Astrocyte (in vitro differentiated cells and primary cell): ENCODE measurements at regions not wholly inside any gene's neighbourhood (a gene's known extent, or its start where the extent isn't known, plus 50 kb on each side); places are given as distances from the start of the nearest gene placed in this dataset.

ENCODE experiments used
- DNase-seq: peaks from one replicate; pipeline ENCODE4 v3.0.0-alpha.2; 2010; ENCODE audit warnings: low read depth
- FAIRE-seq: peaks from 2 replicates; lab custom pipeline; 2011; peaks lifted over from hg19 to GRCh38; lab: Jason Lieb, UNC
- H2AFZ ChIP-seq: 2 replicates; pipeline ENCODE4 v1.6.0; 2012; ENCODE audit warnings: low read depth, low read length, inconsistent platforms
- H3K27ac ChIP-seq: 2 replicates; pipeline ENCODE4 v1.5.1; 2011; ENCODE audit warnings: low read depth, low read length, inconsistent platforms
- H3K27me3 ChIP-seq: 2 replicates; pipeline ENCODE4 v1.6.0; 2011; ENCODE audit warnings: low read length, inconsistent platforms; ENCODE audit not compliant: insufficient read depth
- H3K36me3 ChIP-seq: 2 replicates; pipeline ENCODE4 v1.5.1; 2011; ENCODE audit warnings: low read length, inconsistent platforms; ENCODE audit not compliant: insufficient read depth
- H3K4me1 ChIP-seq: 2 replicates; pipeline ENCODE4 v1.5.1; 2011; ENCODE audit warnings: low read length, inconsistent platforms; ENCODE audit not compliant: insufficient read depth
- H3K4me2 ChIP-seq: 2 replicates; pipeline ENCODE4 v1.6.0; 2012; ENCODE audit warnings: low read length, inconsistent platforms
- H3K4me3 ChIP-seq: 2 replicates; pipeline ENCODE4 v1.5.1; 2011; ENCODE audit warnings: low read depth, mild to moderate bottlenecking, low read length, inconsistent platforms; ENCODE audit not compliant: insufficient read depth
- H3K79me2 ChIP-seq: 2 replicates; pipeline ENCODE4 v1.6.0; 2012; ENCODE audit warnings: mild to moderate bottlenecking, low read length, inconsistent platforms; ENCODE audit not compliant: insufficient read depth
- H3K9ac ChIP-seq: 2 replicates; pipeline ENCODE4 v1.6.0; 2012; ENCODE audit warnings: mild to moderate bottlenecking, low read length, inconsistent platforms
- H3K9me3 ChIP-seq: 2 replicates; pipeline ENCODE4 v1.5.1; 2012; ENCODE audit warnings: low read depth, mild to moderate bottlenecking, low read length, inconsistent platforms; ENCODE audit not compliant: insufficient read depth
- H4K20me1 ChIP-seq: 2 replicates; pipeline ENCODE4 v1.6.0; 2012; ENCODE audit warnings: low read length, inconsistent platforms; ENCODE audit not compliant: insufficient read depth
- H3K27ac Mint-ChIP-seq: one replicate; pipeline ENCODE4 v1.8.0; 2021; ENCODE audit warnings: mild to moderate bottlenecking, mixed read lengths; ENCODE audit not compliant: unreplicated experiment
- H3K27me3 Mint-ChIP-seq: one replicate; pipeline ENCODE4 v1.8.0; 2021; ENCODE audit warnings: low read depth, mixed read lengths; ENCODE audit not compliant: unreplicated experiment
- H3K36me3 Mint-ChIP-seq: one replicate; pipeline ENCODE4 v1.8.0; 2021; ENCODE audit warnings: low read depth, mixed read lengths; ENCODE audit not compliant: unreplicated experiment
- H3K4me1 Mint-ChIP-seq: one replicate; pipeline ENCODE4 v1.8.0; 2021; ENCODE audit warnings: low read depth, mixed read lengths; ENCODE audit not compliant: unreplicated experiment
- H3K4me3 Mint-ChIP-seq: one replicate; pipeline ENCODE4 v1.8.0; 2021; ENCODE audit warnings: mild to moderate bottlenecking, moderate library complexity, mixed read lengths; ENCODE audit not compliant: unreplicated experiment
- H3K9me3 Mint-ChIP-seq: one replicate; pipeline ENCODE4 v1.8.0; 2021; ENCODE audit warnings: mild to moderate bottlenecking, mixed read lengths; ENCODE audit not compliant: unreplicated experiment
- CTCF ChIP-seq: IDR thresholded peaks from 2 replicates; pipeline ENCODE4 v1.5.1; 2011; ENCODE audit warnings: low read depth, mild to moderate bottlenecking, inconsistent platforms, low read length, moderate library complexity; ENCODE audit not compliant: insufficient read depth
- EZH2 ChIP-seq: IDR thresholded peaks from 2 replicates; pipeline ENCODE4 v1.6.1; 2012; ENCODE audit warnings: mild to moderate bottlenecking, low read length, inconsistent platforms; ENCODE audit not compliant: insufficient read depth

- H3K4me3 Mint-ChIP-seq: no peak overlapping the region
- H3K27ac Mint-ChIP-seq: no peak overlapping the region
- no peaks in the 10 kb centered on the region for H3K9me3 ChIP-seq
- no peaks in the 10 kb centered on the region for H3K79me2 ChIP-seq
- FAIRE-seq (no peak), DNase-seq (no peak)
- H3K9ac ChIP-seq: no peak overlapping the region
- no peaks in the 10 kb centered on the region for H3K27me3 Mint-ChIP-seq
- H3K27ac ChIP-seq: no peak overlapping the region
- H3K36me3 Mint-ChIP-seq: no peaks in the 10 kb centered on the region
- H4K20me1 ChIP-seq: no peaks in the 10 kb centered on the region
- TF ChIP-seq CTCF (no peak), EZH2 (no peak)
- no peaks in the 10 kb centered on the region for H3K36me3 ChIP-seq
- no peaks in the 10 kb centered on the region for H3K27me3 ChIP-seq
- no peaks in the 10 kb centered on the region for H3K4me1 Mint-ChIP-seq
- no peak overlapping the region for H3K4me3 ChIP-seq
- no peaks in the 10 kb centered on the region for H3K9me3 Mint-ChIP-seq
- H2AFZ ChIP-seq: no peak overlapping the region
- H3K4me1 ChIP-seq: no peaks in the 10 kb centered on the region
- no peak overlapping the region for H3K4me2 ChIP-seq
Measured at GRCh38 chr2:52404866-52405265, 1362.7 kb upstream of the CHAC2 start.

GRCh38 chr2:52404046-52404445 lies 1363.6 kb upstream of the CHAC2 start:
- no peaks in the 10 kb centered on the region for H3K36me3 Mint-ChIP-seq
- no peaks in the 10 kb centered on the region for H3K9me3 Mint-ChIP-seq
- DNase-seq (no peak), FAIRE-seq (no peak)
- Histone ChIP-seq H3K27ac (no peak overlapping the region), H3K9ac (no peak overlapping the region), H4K20me1 (no peaks in the 10 kb centered on the region), H3K79me2 (no peaks in the 10 kb centered on the region), H3K27me3 (no peaks in the 10 kb centered on the region), H2AFZ (no peak overlapping the region), H3K4me1 (no peaks in the 10 kb centered on the region), H3K4me2 (no peak overlapping the region), H3K9me3 (no peaks in the 10 kb centered on the region), H3K4me3 (no peak overlapping the region), H3K36me3 (no peaks in the 10 kb centered on the region)
- no peaks in the 10 kb centered on the region for H3K27me3 Mint-ChIP-seq
- TF ChIP-seq EZH2 (no peak), CTCF (no peak)
- no peak overlapping the region for H3K4me3 Mint-ChIP-seq
- no peak overlapping the region for H3K27ac Mint-ChIP-seq
- no peaks in the 10 kb centered on the region for H3K4me1 Mint-ChIP-seq

GRCh38 chr2:52402128-52402527 lies 1365.5 kb upstream of the CHAC2 start:
- Histone ChIP-seq H2AFZ (no peak overlapping the region), H3K4me3 (no peak overlapping the region), H3K27ac (no peak overlapping the region), H3K4me1 (no peaks in the 10 kb centered on the region), H3K36me3 (no peaks in the 10 kb centered on the region), H3K9me3 (no peaks in the 10 kb centered on the region), H3K4me2 (no peak overlapping the region), H3K9ac (no peak overlapping the region), H3K79me2 (no peaks in the 10 kb centered on the region), H4K20me1 (no peaks in the 10 kb centered on the region), H3K27me3 (no peaks in the 10 kb centered on the region)
- H3K27ac Mint-ChIP-seq: no peak overlapping the region
- FAIRE-seq: no peak
- DNase-seq: no peak
- H3K9me3 Mint-ChIP-seq: no peaks in the 10 kb centered on the region
- no peaks in the 10 kb centered on the region for H3K4me1 Mint-ChIP-seq
- TF ChIP-seq EZH2: no peak
- TF ChIP-seq CTCF: no peak
- no peak overlapping the region for H3K4me3 Mint-ChIP-seq
- no peaks in the 10 kb centered on the region for H3K36me3 Mint-ChIP-seq
- H3K27me3 Mint-ChIP-seq: no peaks in the 10 kb centered on the region
